ENCODE measurements at regions not wholly inside any gene's neighbourhood (a gene's known extent, or its start where the extent isn't known, plus 50 kb on each side); places are given as distances from the start of the nearest gene placed in this dataset.

DNA sequence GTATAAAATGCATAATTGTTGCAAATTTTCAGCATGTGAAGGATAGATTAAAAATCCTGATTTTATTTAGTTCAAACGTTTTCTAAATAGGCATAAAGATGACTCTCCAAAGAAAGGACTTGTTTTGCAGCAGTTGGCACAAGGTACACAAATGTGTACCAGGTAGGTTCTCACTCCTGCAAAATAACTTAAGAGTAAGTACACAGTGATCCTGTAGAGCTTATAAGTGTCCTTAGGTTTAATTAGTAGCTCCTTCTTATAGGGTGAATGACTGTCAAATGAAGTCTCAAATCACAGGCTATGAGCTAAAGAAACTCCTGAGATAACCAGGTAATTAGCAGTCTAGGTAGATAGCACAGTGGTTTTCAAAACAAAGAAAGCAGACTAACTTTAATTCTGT, 330.6 kb upstream of the MDGA2 start:
- TF ChIP-seq, protein P1, sequence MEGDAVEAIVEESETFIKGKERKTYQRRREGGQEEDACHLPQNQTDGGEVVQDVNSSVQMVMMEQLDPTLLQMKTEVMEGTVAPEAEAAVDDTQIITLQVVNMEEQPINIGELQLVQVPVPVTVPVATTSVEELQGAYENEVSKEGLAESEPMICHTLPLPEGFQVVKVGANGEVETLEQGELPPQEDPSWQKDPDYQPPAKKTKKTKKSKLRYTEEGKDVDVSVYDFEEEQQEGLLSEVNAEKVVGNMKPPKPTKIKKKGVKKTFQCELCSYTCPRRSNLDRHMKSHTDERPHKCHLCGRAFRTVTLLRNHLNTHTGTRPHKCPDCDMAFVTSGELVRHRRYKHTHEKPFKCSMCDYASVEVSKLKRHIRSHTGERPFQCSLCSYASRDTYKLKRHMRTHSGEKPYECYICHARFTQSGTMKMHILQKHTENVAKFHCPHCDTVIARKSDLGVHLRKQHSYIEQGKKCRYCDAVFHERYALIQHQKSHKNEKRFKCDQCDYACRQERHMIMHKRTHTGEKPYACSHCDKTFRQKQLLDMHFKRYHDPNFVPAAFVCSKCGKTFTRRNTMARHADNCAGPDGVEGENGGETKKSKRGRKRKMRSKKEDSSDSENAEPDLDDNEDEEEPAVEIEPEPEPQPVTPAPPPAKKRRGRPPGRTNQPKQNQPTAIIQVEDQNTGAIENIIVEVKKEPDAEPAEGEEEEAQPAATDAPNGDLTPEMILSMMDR (IDR thresholded peaks at IDR 0.05): no peak
- TF ChIP-seq POLR2A (IDR thresholded peaks at IDR 0.05): no peak

Data from adrenal gland (tissue), 5 donors.